ENCODE measurements at regions not wholly inside any gene's neighbourhood (a gene's known extent, or its start where the extent isn't known, plus 50 kb on each side); places are given as distances from the start of the nearest gene placed in this dataset.

GRCh38 chr20:12255461-12255970 lies 337.8 kb downstream of the BTBD3 start:
- DNase-seq = no peak
- Mint-ChIP-seq H3K36me3 (no peaks in the 10 kb centered on the region), H3K4me3 (no peak overlapping the region), H3K4me1 (ENCODE audit: low read depth) (no peaks in the 10 kb centered on the region), H3K27me3 (no peaks in the 10 kb centered on the region), H3K9me3 (peaks cover 15% of the 10 kb centered on the region), H3K27ac (no peak overlapping the region)
- POLR2A ChIA-PET = no interaction called here
- intact Hi-C loops (cut with micrococcal nuclease) = no loop called here
- CTCF ChIA-PET = no interaction called here

- Mint-ChIP-seq H3K36me3 (no peaks in the 10 kb centered on the region), H3K27ac (no peak overlapping the region), H3K4me3 (no peak overlapping the region), H3K27me3 (no peaks in the 10 kb centered on the region), H3K9me3 (peaks cover 3% of the 10 kb centered on the region), H3K4me1 (ENCODE audit: low read depth) (no peaks in the 10 kb centered on the region)
- POLR2A ChIA-PET = no interaction called here
- CTCF ChIA-PET = no interaction called here
- DNase-seq = no peak
- intact Hi-C loops (cut with micrococcal nuclease) = no loop called here
Measured at GRCh38 chr20:12256806-12257205, 339.1 kb downstream of the BTBD3 start.

- no peaks in the 10 kb centered on the region for H3K4me1 Mint-ChIP-seq (ENCODE audit: low read depth)
- H3K4me3 Mint-ChIP-seq = no peak overlapping the region
- ChIA-PET POLR2A (no interaction called here), CTCF (no interaction called here)
- H3K27me3 Mint-ChIP-seq = no peaks in the 10 kb centered on the region
- peaks cover 5% of the 10 kb centered on the region for H3K9me3 Mint-ChIP-seq
- intact Hi-C loops (cut with micrococcal nuclease) = no loop called here
- no peaks in the 10 kb centered on the region for H3K36me3 Mint-ChIP-seq
- DNase-seq = no peak
- H3K27ac Mint-ChIP-seq = no peak overlapping the region
Measured at GRCh38 chr20:12262747-12263146, 345.1 kb downstream of the BTBD3 start.

- intact Hi-C loops (cut with micrococcal nuclease) = no loop called here
- H3K9me3 Mint-ChIP-seq = peaks cover 2% of the 10 kb centered on the region
- H3K4me3 Mint-ChIP-seq = no peak overlapping the region
- no peaks in the 10 kb centered on the region for H3K4me1 Mint-ChIP-seq (ENCODE audit: low read depth)
- H3K27ac Mint-ChIP-seq = no peak overlapping the region
- H3K27me3 Mint-ChIP-seq = no peaks in the 10 kb centered on the region
- ChIA-PET CTCF (interaction anchor here (0.6 kb wide), 1 partner anchor 284 kb away, joined by 3 read pairs; no protein-coding TSS in a partner anchor), POLR2A (no interaction called here)
- DNase-seq = no peak
- no peaks in the 10 kb centered on the region for H3K36me3 Mint-ChIP-seq
Measured at GRCh38 chr20:12264711-12265110, 347.0 kb downstream of the BTBD3 start.

- Mint-ChIP-seq H3K4me3 (no peak overlapping the region), H3K9me3 (peaks cover 2% of the 10 kb centered on the region)
- intact Hi-C loops (cut with micrococcal nuclease) = no loop called here
Measured at GRCh38 chr20:12265662-12266061, 348.0 kb downstream of the BTBD3 start.

GRCh38 chr20:12269579-12269978 lies 351.9 kb downstream of the BTBD3 start:
- CTCF ChIA-PET = no interaction called here
- no peaks in the 10 kb centered on the region for H3K27me3 Mint-ChIP-seq
- POLR2A ChIA-PET = no interaction called here
- no peak overlapping the region for H3K27ac Mint-ChIP-seq
- no peaks in the 10 kb centered on the region for H3K36me3 Mint-ChIP-seq
- H3K9me3 Mint-ChIP-seq = peaks cover 11% of the 10 kb centered on the region
- no peak overlapping the region for H3K4me3 Mint-ChIP-seq
- no peak for DNase-seq
- no peaks in the 10 kb centered on the region for H3K4me1 Mint-ChIP-seq (ENCODE audit: low read depth)
- intact Hi-C loops (cut with micrococcal nuclease) = no loop called here

More at GRCh38 chr20:12265662-12266061, 348.0 kb downstream of the BTBD3 start:
- DNase-seq = no peak
- Mint-ChIP-seq H3K4me1 (ENCODE audit: low read depth) (no peaks in the 10 kb centered on the region), H3K36me3 (no peaks in the 10 kb centered on the region), H3K27me3 (no peaks in the 10 kb centered on the region), H3K27ac (no peak overlapping the region)
- ChIA-PET POLR2A (no interaction called here), CTCF (no interaction called here)

GRCh38 chr20:12270863-12271262 lies 353.2 kb downstream of the BTBD3 start:
- ChIA-PET POLR2A (no interaction called here), CTCF (interaction anchor here (0.7 kb wide), 1 partner anchor 1958 kb away, joined by 4 read pairs; no protein-coding TSS in a partner anchor)
- H3K4me1 Mint-ChIP-seq (ENCODE audit: low read depth) = no peaks in the 10 kb centered on the region
- no peaks in the 10 kb centered on the region for H3K36me3 Mint-ChIP-seq
- H3K4me3 Mint-ChIP-seq = no peak overlapping the region
- peaks cover 9% of the 10 kb centered on the region for H3K9me3 Mint-ChIP-seq
- H3K27me3 Mint-ChIP-seq = no peaks in the 10 kb centered on the region
- no peak overlapping the region for H3K27ac Mint-ChIP-seq
- intact Hi-C loops (cut with micrococcal nuclease) = no loop called here
- DNase-seq = no peak

GRCh38 chr20:12276011-12276673 lies 358.4 kb downstream of the BTBD3 start:
- peaks cover 11% of the 10 kb centered on the region for H3K9me3 Mint-ChIP-seq
- H3K4me1 Mint-ChIP-seq (ENCODE audit: low read depth) = no peaks in the 10 kb centered on the region
- POLR2A ChIA-PET = no interaction called here
- intact Hi-C loops (cut with micrococcal nuclease) = no loop called here
- no peaks in the 10 kb centered on the region for H3K36me3 Mint-ChIP-seq
- no peaks in the 10 kb centered on the region for H3K27me3 Mint-ChIP-seq
- DNase-seq = no peak
- no peak overlapping the region for H3K4me3 Mint-ChIP-seq
- CTCF ChIA-PET = no interaction called here
- no peak overlapping the region for H3K27ac Mint-ChIP-seq

GRCh38 chr20:12287575-12287974 lies 369.9 kb downstream of the BTBD3 start:
- Mint-ChIP-seq H3K27me3 (no peaks in the 10 kb centered on the region), H3K4me3 (no peak overlapping the region), H3K9me3 (peaks cover 25% of the 10 kb centered on the region), H3K36me3 (no peaks in the 10 kb centered on the region), H3K4me1 (ENCODE audit: low read depth) (no peaks in the 10 kb centered on the region), H3K27ac (no peak overlapping the region)
- CTCF ChIA-PET = no interaction called here
- intact Hi-C loops (cut with micrococcal nuclease) = no loop called here
- no peak for DNase-seq
- POLR2A ChIA-PET = no interaction called here

GRCh38 chr20:12289465-12289864 lies 371.8 kb downstream of the BTBD3 start:
- DNase-seq = no peak
- ChIA-PET CTCF (no interaction called here), POLR2A (no interaction called here)
- intact Hi-C loops (cut with micrococcal nuclease) = no loop called here
- no peaks in the 10 kb centered on the region for H3K36me3 Mint-ChIP-seq
- no peak overlapping the region for H3K4me3 Mint-ChIP-seq
- H3K27me3 Mint-ChIP-seq = no peaks in the 10 kb centered on the region
- H3K4me1 Mint-ChIP-seq (ENCODE audit: low read depth) = no peaks in the 10 kb centered on the region
- peaks cover 31% of the 10 kb centered on the region for H3K9me3 Mint-ChIP-seq
- no peak overlapping the region for H3K27ac Mint-ChIP-seq

- DNase-seq = no peak
- ChIA-PET POLR2A (no interaction called here), CTCF (no interaction called here)
- Mint-ChIP-seq H3K27me3 (no peaks in the 10 kb centered on the region), H3K9me3 (peaks cover 39% of the 10 kb centered on the region), H3K4me3 (no peak overlapping the region), H3K27ac (no peak overlapping the region), H3K4me1 (ENCODE audit: low read depth) (no peaks in the 10 kb centered on the region), H3K36me3 (no peaks in the 10 kb centered on the region)
- intact Hi-C loops (cut with micrococcal nuclease) = no loop called here
Measured at GRCh38 chr20:12291386-12291785, 373.7 kb downstream of the BTBD3 start.

GRCh38 chr20:12293900-12294299 lies 376.2 kb downstream of the BTBD3 start:
- Mint-ChIP-seq H3K36me3 (no peaks in the 10 kb centered on the region), H3K27ac (no peak overlapping the region), H3K4me1 (ENCODE audit: low read depth) (no peaks in the 10 kb centered on the region), H3K4me3 (no peak overlapping the region), H3K27me3 (no peaks in the 10 kb centered on the region), H3K9me3 (peaks cover 52% of the 10 kb centered on the region)
- DNase-seq = no peak
- intact Hi-C loops (cut with micrococcal nuclease) = no loop called here
- ChIA-PET POLR2A (no interaction called here), CTCF (no interaction called here)

- peaks cover 53% of the 10 kb centered on the region for H3K9me3 Mint-ChIP-seq
- intact Hi-C loops (cut with micrococcal nuclease) = no loop called here
Measured at GRCh38 chr20:12294678-12295077, 377.0 kb downstream of the BTBD3 start.

More at GRCh38 chr20:12294678-12295077, 377.0 kb downstream of the BTBD3 start:
- CTCF ChIA-PET = no interaction called here
- Mint-ChIP-seq H3K4me1 (ENCODE audit: low read depth) (no peaks in the 10 kb centered on the region), H3K27ac (no peak overlapping the region), H3K36me3 (no peaks in the 10 kb centered on the region), H3K27me3 (no peaks in the 10 kb centered on the region), H3K4me3 (no peak overlapping the region)
- no peak for DNase-seq
- POLR2A ChIA-PET = no interaction called here

Measured in activated CD4-positive, alpha-beta memory T cell treated with anti-CD3 and anti-CD28 coated beads for 36 hours (primary cell).